Adipocyte (in vitro differentiated cells): ENCODE measurements at regions not wholly inside any gene's neighbourhood (a gene's known extent, or its start where the extent isn't known, plus 50 kb on each side); places are given as distances from the start of the nearest gene placed in this dataset.

Experiments
- DNase-seq: peaks from one replicate; pipeline ENCODE4 v3.0.0-alpha.2; 2015; ENCODE audit warnings: low read depth
- H3K27me3 ChIP-seq: replicated peaks from 2 replicates; pipeline ENCODE4 v1.7.0; 2013; ENCODE audit warnings: mild to moderate bottlenecking, low read length, moderate library complexity; ENCODE audit not compliant: control insufficient read depth, insufficient read depth
- H3K36me3 ChIP-seq: 2 replicates; pipeline ENCODE4 v1.7.0; 2013; ENCODE audit warnings: low read length, mild to moderate bottlenecking, moderate library complexity; ENCODE audit not compliant: control insufficient read depth, insufficient read depth, severe bottlenecking
- H3K4me1 ChIP-seq: 2 replicates; pipeline ENCODE4 v1.7.0; 2013; ENCODE audit warnings: mild to moderate bottlenecking, low read length, moderate library complexity; ENCODE audit not compliant: control insufficient read depth, insufficient read depth
- H3K4me3 ChIP-seq: 2 replicates; pipeline ENCODE4 v1.7.0; 2013; ENCODE audit warnings: mild to moderate bottlenecking, low read length, moderate library complexity
- H3K9ac ChIP-seq: 2 replicates; pipeline ENCODE4 v1.7.0; 2013; ENCODE audit warnings: mild to moderate bottlenecking, low read length, moderate library complexity
- H3K9me3 ChIP-seq: 2 replicates; pipeline ENCODE4 v1.7.0; 2013; ENCODE audit warnings: mild to moderate bottlenecking, low read length, moderate library complexity; ENCODE audit not compliant: control insufficient read depth

- no peak for DNase-seq
- no peaks in the 10 kb centered on the region for H3K36me3 ChIP-seq
- H3K27me3 ChIP-seq = no peaks in the 10 kb centered on the region
- H3K4me3 ChIP-seq = no peak overlapping the region
- H3K9me3 ChIP-seq = peaks cover 4% of the 10 kb centered on the region
- H3K4me1 ChIP-seq = no peaks in the 10 kb centered on the region
- no peak overlapping the region for H3K9ac ChIP-seq
Observed at GRCh38 chr6:105929626-105930025, 156.5 kb upstream of the PRDM1 start.

DNA sequence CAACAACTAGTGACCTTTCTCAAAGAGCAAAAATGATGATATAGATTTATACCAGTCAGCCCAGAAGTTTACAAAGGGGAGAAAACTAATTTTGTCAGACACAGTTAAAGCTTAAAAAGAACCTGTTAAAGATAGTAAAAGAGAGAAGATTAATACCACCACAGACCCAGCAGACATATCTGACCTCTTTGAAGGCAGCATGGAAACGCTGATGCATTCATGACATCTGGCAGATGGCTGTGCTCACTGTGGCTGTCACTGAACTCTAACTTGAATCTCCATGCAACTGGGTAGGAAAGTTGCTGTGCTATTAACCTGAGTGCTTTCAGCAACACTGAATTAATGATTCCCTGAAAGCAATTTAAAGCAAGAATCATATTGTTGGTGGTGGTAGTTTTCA, 159.8 kb upstream of the PRDM1 start:
- no peaks in the 10 kb centered on the region for H3K27me3 ChIP-seq
- H3K4me1 ChIP-seq = no peaks in the 10 kb centered on the region
- no peak overlapping the region for H3K9ac ChIP-seq
- no peaks in the 10 kb centered on the region for H3K36me3 ChIP-seq
- H3K4me3 ChIP-seq = no peak overlapping the region
- DNase-seq = no peak
- H3K9me3 ChIP-seq = peaks cover 4% of the 10 kb centered on the region

DNA sequence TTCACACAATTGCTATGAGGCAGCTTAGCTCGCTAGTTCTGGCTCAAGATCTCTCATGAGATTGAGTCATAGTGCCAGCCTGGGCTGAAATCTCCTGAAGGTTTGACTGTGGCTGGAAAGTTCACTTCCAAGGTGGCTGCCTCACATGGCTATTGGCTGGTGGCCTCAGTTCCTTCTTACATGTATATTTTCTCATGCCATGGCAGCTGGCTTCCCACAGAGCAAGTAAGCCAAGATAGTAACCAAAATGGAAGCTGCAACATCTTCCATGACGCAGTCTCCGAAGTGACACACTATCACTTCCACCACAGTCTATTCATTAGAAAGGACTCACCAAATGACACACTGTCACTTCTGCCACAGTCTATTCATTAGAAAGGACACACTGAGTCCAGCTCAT, 160.4 kb upstream of the PRDM1 start:
- Histone ChIP-seq H3K27me3 (no peaks in the 10 kb centered on the region), H3K4me3 (no peak overlapping the region), H3K4me1 (no peaks in the 10 kb centered on the region), H3K36me3 (no peaks in the 10 kb centered on the region), H3K9ac (no peak overlapping the region), H3K9me3 (peaks cover 4% of the 10 kb centered on the region)
- no peak for DNase-seq

GRCh38 chr6:105921781-105922180, 164.4 kb upstream of the PRDM1 start:
- no peak for DNase-seq
- no peaks in the 10 kb centered on the region for H3K27me3 ChIP-seq
- H3K9ac ChIP-seq = no peak overlapping the region
- H3K4me1 ChIP-seq = peaks cover 5% of the 10 kb centered on the region
- H3K9me3 ChIP-seq = peaks cover 4% of the 10 kb centered on the region
- H3K36me3 ChIP-seq = no peaks in the 10 kb centered on the region
- no peak overlapping the region for H3K4me3 ChIP-seq

DNA sequence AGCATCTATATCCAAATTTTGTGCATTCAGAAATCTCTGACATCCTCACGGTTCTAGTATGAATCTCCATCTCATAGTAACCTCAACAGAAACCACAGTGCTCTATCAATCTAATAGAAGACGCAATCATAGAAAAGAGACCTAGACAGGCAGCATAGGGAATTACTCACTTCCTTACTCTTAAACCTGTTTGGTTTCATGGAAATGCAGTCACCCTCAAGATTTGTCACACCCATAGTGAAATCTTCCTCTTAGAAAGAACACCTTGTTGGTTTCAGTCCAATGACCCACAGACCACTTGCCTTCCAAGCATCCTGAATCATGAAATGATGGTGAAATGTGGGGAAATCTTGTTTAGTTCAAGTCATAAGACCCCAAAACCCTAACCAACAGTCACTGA, 166.1 kb upstream of the PRDM1 start:
- peaks cover 5% of the 10 kb centered on the region for H3K4me1 ChIP-seq
- no peak overlapping the region for H3K9ac ChIP-seq

GRCh38 chr6:105917038-105917695, 169.0 kb upstream of the PRDM1 start:
- no peak overlapping the region for H3K9ac ChIP-seq
- no peaks in the 10 kb centered on the region for H3K27me3 ChIP-seq
- no peaks in the 10 kb centered on the region for H3K9me3 ChIP-seq
- no peak for DNase-seq
- H3K36me3 ChIP-seq = no peaks in the 10 kb centered on the region
- peaks cover 5% of the 10 kb centered on the region for H3K4me1 ChIP-seq
- H3K4me3 ChIP-seq = no peak overlapping the region

More for the DNA sequence above, 166.1 kb upstream of the PRDM1 start:
- Histone ChIP-seq H3K4me3 (no peak overlapping the region), H3K9me3 (no peaks in the 10 kb centered on the region), H3K36me3 (no peaks in the 10 kb centered on the region), H3K27me3 (no peaks in the 10 kb centered on the region)
- no peak for DNase-seq

DNA sequence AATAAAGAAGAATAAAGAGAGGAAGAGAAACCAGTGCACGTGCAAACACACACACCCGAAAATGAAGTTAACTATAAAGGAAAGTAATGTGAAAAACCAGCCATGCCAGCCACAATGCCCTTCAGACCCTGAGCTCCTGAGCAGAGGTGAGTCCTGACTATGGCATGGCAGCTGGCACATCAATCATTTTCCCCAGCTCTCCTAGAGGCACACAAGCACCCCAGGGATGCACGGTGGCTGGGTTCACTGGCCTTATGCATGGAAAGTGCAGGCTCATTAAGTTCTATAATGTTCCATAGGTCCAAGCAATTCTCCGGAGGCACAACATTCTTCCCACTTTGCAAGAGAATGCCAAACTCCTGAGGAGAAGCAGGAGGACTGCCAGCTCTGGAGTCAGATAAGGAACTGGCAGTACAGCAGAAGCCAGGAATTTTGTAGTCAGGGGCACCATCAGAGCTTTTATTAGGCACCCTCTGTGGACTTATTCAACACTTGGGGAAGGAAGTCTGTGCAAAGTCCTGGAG, 175.0 kb upstream of the PRDM1 start:
- Histone ChIP-seq H3K9me3 (no peaks in the 10 kb centered on the region), H3K4me1 (no peaks in the 10 kb centered on the region), H3K36me3 (no peaks in the 10 kb centered on the region), H3K9ac (no peak overlapping the region), H3K4me3 (no peak overlapping the region), H3K27me3 (no peaks in the 10 kb centered on the region)
- no peak for DNase-seq

DNA sequence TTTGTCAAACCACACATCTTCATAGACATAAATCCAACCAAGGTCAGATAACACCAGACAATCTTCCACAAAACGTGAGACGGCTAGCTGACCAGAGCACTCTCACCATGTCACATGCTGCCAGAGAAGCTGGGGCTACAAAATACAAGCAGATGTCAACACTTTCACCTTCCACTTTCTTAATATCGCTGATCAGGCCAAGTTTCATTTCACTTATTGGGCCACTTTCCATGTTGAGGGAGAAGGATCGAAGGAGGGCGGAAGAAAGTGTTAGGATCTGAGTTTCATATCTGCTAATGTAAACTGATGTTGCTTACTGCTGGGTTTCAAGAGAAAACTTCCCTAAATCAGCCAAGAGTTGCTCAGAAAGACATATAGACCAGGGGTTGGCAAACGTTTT, 177.0 kb upstream of the PRDM1 start:
- no peak for DNase-seq
- Histone ChIP-seq H3K36me3 (no peaks in the 10 kb centered on the region), H3K4me1 (no peaks in the 10 kb centered on the region), H3K27me3 (no peaks in the 10 kb centered on the region), H3K9me3 (no peaks in the 10 kb centered on the region), H3K9ac (no peak overlapping the region), H3K4me3 (no peak overlapping the region)

DNA sequence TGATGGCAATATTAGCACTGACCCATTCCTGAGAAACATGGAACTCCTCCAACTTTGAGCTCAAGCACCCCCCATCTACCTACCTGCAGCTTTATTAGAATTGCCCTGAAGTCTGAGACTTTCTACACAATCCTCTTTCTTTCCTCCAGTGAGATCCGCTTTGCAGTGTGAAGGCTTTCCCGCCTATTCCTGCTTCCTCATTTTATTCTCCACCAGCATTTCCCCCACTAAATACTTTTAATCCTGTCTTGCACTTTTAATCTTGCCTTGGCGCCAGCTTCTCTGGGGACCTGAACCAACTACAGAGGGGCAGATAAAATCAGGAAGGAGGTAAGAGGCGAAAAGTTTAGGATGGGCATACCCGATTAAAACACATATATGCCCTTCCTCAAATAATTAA, 178.1 kb upstream of the PRDM1 start:
- Histone ChIP-seq H3K9me3 (no peaks in the 10 kb centered on the region), H3K36me3 (no peaks in the 10 kb centered on the region), H3K4me1 (no peaks in the 10 kb centered on the region), H3K4me3 (no peak overlapping the region), H3K27me3 (no peaks in the 10 kb centered on the region), H3K9ac (no peak overlapping the region)
- no peak for DNase-seq

GRCh38 chr6:105907301-105907700, 178.8 kb upstream of the PRDM1 start:
- Histone ChIP-seq H3K9me3 (no peaks in the 10 kb centered on the region), H3K36me3 (no peaks in the 10 kb centered on the region), H3K9ac (no peak overlapping the region), H3K4me3 (no peak overlapping the region), H3K4me1 (peaks cover 5% of the 10 kb centered on the region), H3K27me3 (no peaks in the 10 kb centered on the region)
- DNase-seq = no peak

- Histone ChIP-seq H3K4me1 (peaks cover 9% of the 10 kb centered on the region), H3K36me3 (no peaks in the 10 kb centered on the region), H3K4me3 (peak overlapping the region; percentile 25), H3K9me3 (no peaks in the 10 kb centered on the region), H3K27me3 (no peaks in the 10 kb centered on the region), H3K9ac (no peak overlapping the region)
- peak; percentile 38 for DNase-seq
Observed at GRCh38 chr6:105902401-105903031, 183.6 kb upstream of the PRDM1 start.
